GM12865 (cell line): ENCODE measurements at regions not wholly inside any gene's neighbourhood (a gene's known extent, or its start where the extent isn't known, plus 50 kb on each side); places are given as distances from the start of the nearest gene placed in this dataset.

Source experiments
- DNase-seq: peaks from one replicate; pipeline ENCODE4 v3.0.0; 2010; ENCODE audit warnings: low read depth
- H3K4me3 ChIP-seq: 2 replicates; pipeline ENCODE4 v1.5.1; 2011; ENCODE audit warnings: mild to moderate bottlenecking, low read depth, low read length, control low read depth
- TF ChIP-seq, protein P1 (sequence below): IDR thresholded peaks from 2 replicates; pipeline ENCODE4 v1.5.1; 2011; ENCODE audit warnings: low read length, control low read depth, low read depth, inconsistent platforms; ENCODE audit not compliant: insufficient read depth; ENCODE audit errors: missing control alignments

DNA sequence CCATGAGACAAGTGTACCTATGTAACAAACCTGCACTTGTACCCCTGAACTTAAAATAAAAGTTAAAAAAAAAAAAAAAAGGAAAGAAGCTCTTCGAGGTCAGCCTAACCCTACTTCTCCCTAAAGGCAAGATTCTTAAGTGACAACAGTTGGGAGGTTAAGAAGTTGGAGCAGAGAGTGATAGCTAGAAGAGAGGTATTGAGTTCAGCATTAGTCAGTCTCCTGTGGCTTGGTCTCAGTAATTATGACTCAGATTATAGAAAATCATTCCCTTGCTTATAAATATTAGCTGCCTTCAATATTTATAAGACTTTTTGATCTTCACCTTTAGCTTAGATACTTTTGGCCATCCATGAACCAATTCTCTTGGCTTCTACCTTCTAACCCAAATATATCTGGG, 926.8 kb upstream of the SLC39A10 start:
- no peak for DNase-seq
- no peak overlapping the region for H3K4me3 ChIP-seq
- TF ChIP-seq, protein P1, sequence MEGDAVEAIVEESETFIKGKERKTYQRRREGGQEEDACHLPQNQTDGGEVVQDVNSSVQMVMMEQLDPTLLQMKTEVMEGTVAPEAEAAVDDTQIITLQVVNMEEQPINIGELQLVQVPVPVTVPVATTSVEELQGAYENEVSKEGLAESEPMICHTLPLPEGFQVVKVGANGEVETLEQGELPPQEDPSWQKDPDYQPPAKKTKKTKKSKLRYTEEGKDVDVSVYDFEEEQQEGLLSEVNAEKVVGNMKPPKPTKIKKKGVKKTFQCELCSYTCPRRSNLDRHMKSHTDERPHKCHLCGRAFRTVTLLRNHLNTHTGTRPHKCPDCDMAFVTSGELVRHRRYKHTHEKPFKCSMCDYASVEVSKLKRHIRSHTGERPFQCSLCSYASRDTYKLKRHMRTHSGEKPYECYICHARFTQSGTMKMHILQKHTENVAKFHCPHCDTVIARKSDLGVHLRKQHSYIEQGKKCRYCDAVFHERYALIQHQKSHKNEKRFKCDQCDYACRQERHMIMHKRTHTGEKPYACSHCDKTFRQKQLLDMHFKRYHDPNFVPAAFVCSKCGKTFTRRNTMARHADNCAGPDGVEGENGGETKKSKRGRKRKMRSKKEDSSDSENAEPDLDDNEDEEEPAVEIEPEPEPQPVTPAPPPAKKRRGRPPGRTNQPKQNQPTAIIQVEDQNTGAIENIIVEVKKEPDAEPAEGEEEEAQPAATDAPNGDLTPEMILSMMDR, result no peak

DNA sequence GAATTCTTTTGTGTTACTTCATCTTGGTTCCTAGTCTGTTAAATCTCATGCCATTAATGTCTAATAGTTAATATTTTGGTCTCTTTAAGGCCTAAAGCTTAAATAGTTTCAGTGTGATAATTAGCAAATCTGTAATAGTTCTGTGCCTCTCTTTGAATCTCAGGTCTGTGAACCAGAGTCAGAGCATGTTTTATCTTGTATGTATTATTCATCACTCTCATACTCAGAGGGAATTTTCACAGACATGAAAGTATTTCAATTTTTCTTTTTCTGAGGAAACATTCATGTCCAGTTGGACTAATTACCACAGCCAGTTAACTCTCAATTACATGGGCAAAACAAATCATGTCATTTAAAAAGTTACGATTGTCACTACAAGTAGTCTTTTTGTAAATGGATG, 931.9 kb upstream of the SLC39A10 start:
- no peak overlapping the region for H3K4me3 ChIP-seq
- DNase-seq, result no peak
- TF ChIP-seq, protein P1, result no peak

DNA sequence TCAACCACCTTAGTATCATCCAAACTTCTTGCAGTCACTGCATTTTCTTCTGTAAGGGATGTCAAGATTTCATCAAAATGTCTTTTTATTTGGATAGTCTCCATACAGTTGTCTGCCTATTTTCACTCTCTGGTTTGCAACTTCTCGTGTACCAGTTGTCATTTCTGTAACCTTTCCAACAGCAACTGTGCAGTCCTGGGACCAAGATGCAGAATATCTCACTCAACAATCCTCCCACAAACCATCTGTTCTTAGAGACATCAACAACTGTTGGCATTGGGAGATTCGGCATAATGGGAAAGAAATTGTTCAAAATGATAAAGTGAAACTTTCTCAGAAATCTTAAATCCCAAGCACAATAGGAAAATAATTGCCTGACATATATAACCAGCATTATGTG, 933.6 kb upstream of the SLC39A10 start:
- TF ChIP-seq, protein P1, result no peak
- DNase-seq, result no peak
- H3K4me3 ChIP-seq, result no peak overlapping the region

DNA sequence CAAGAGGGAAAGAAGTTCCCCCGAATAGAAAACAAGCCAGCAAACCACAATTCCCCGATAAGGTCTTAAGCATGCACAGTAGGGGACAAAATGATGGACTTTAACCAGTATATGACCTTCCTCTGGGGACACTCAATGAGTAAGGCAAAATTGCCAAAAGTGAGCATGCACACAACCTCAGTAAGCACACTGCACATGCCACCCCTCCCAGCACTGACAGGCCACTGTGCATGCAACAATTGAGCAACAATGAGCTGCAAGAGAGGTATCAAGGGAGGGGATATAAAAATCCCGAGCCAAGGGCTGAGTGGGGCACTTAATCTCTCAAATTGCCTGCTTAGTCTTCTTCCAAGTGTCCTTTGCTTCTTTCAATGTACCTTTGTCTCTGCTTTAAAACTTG, 935.8 kb upstream of the SLC39A10 start:
- TF ChIP-seq, protein P1, result no peak
- H3K4me3 ChIP-seq, result no peak overlapping the region
- no peak for DNase-seq

DNA sequence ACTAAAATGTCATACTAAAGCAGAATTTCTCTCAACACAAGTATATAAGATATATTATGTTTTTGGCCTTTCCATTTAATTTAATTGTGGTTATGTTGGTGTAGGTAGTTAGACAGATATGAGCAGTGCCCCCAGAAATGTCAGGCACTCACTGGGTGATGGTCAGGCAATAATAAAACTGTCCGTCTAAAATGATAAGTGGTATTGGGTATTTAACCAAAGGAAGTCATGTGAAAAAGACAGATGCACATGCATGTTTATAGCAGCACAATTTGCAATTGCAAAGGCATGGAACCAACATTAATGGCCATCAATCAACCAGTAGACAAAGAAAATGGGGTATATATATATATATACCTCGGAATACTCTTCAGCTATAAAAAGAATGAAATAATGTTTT, 936.6 kb upstream of the SLC39A10 start:
- TF ChIP-seq, protein P1, result no peak
- no peak overlapping the region for H3K4me3 ChIP-seq
- DNase-seq, result no peak

DNA sequence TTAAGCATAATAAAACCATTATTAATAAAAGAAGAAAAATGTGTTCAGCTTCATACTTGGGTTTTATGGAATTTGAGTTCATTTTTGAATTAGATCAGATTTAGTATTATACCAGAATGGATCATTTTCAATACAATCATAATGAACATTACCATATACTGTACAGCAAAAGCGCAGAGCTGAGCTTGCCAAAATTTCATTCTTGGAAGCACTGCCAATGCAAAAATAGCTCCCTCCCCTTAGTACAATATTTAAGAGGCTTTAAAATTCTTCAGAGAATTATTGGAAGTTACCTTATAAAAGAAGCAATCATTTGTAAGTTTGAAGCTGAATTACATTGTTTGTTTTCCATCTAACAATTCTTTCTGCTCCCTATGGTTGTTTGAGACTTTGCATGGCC, 938.1 kb upstream of the SLC39A10 start:
- DNase-seq, result no peak
- TF ChIP-seq, protein P1, result no peak
- H3K4me3 ChIP-seq, result no peak overlapping the region

DNA sequence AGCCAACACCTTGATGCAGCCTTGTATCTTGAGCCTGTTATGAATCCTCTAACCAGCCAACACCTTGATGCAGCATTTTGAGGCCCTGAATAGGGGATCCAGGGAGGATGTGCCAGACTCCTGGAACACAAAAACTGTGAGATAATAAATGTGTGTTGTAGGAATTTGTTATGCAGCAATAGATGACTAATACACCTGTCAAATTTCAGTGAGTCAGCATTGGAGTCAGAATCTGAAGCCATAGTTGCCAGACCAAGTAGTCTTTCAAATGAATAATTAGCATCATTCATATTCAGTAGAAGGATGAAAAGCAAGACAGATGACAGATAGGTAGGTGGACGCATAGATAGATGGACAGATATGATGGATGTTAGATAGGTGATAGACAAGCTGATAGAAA, 942.5 kb upstream of the SLC39A10 start:
- DNase-seq, result no peak
- TF ChIP-seq, protein P1, result no peak
- H3K4me3 ChIP-seq, result no peak overlapping the region
